Activated T-helper 2 cell treated with anti-CD3 and anti-CD28 coated beads, Interferon-gamma antibody, Interleukin-2, Interleukin-4, amounts not matched to agents 10 μg/mL and 5 μg/mL and 100 μg/mL, durations not matched to agents 14 hours and 24 hours and 36 hours (primary cell): ENCODE measurements at regions not wholly inside any gene's neighbourhood (a gene's known extent, or its start where the extent isn't known, plus 50 kb on each side); places are given as distances from the start of the nearest gene placed in this dataset.

Experiments
- DNase-seq: peaks from one replicate; pipeline ENCODE4 v3.0.0; 2021; ENCODE audit warnings: low spot score
- H3K27ac Mint-ChIP-seq: one replicate; pipeline ENCODE4 v1.8.0; 2021; ENCODE audit warnings: mixed read lengths
- H3K27me3 Mint-ChIP-seq: one replicate; pipeline ENCODE4 v1.8.0; 2021; ENCODE audit warnings: low read depth, mixed read lengths
- H3K36me3 Mint-ChIP-seq: one replicate; pipeline ENCODE4 v1.8.0; 2021; ENCODE audit warnings: low read depth, mixed read lengths
- H3K4me1 Mint-ChIP-seq: one replicate; pipeline ENCODE4 v1.8.0; 2021; ENCODE audit warnings: low read depth, mixed read lengths
- H3K4me3 Mint-ChIP-seq: one replicate; pipeline ENCODE4 v1.8.0; 2021; ENCODE audit warnings: low read depth, mild to moderate bottlenecking, moderate library complexity, mixed read lengths
- H3K9me3 Mint-ChIP-seq: one replicate; pipeline ENCODE4 v1.8.0; 2021; ENCODE audit warnings: mixed read lengths
- intact Hi-C: fragments of 100-400 bp; cut with micrococcal nuclease; formaldehyde crosslinking; loops from one replicate; pipeline ENCODE4 v1.15.1; 2023

- Mint-ChIP-seq H3K36me3 (no peaks in the 10 kb centered on the region), H3K27ac (no peak overlapping the region), H3K4me3 (no peak overlapping the region), H3K27me3 (peaks cover 7% of the 10 kb centered on the region), H3K9me3 (no peaks in the 10 kb centered on the region), H3K4me1 (peaks cover 4% of the 10 kb centered on the region)
- intact Hi-C loops, result no loop called here
- no peak for DNase-seq
Observed at GRCh38 chr20:52490711-52491430, 299.3 kb upstream of the ZFP64 start.

- no peak overlapping the region for H3K27ac Mint-ChIP-seq
- H3K9me3 Mint-ChIP-seq, result no peaks in the 10 kb centered on the region
- no peaks in the 10 kb centered on the region for H3K36me3 Mint-ChIP-seq
- no peak overlapping the region for H3K4me3 Mint-ChIP-seq
- H3K27me3 Mint-ChIP-seq, result no peaks in the 10 kb centered on the region
- no peak for DNase-seq
- H3K4me1 Mint-ChIP-seq, result no peaks in the 10 kb centered on the region
- intact Hi-C loops, result no loop called here
Observed at GRCh38 chr20:52484438-52484837, 292.9 kb upstream of the ZFP64 start.

- Mint-ChIP-seq H3K36me3 (no peaks in the 10 kb centered on the region), H3K27ac (no peak overlapping the region), H3K4me1 (no peaks in the 10 kb centered on the region), H3K4me3 (no peak overlapping the region), H3K27me3 (no peaks in the 10 kb centered on the region), H3K9me3 (no peaks in the 10 kb centered on the region)
- no peak for DNase-seq
- intact Hi-C loops, result no loop called here
Observed at GRCh38 chr20:52483382-52483781, 291.8 kb upstream of the ZFP64 start.

GRCh38 chr20:52482044-52482443, 290.5 kb upstream of the ZFP64 start:
- Mint-ChIP-seq H3K36me3 (no peaks in the 10 kb centered on the region), H3K4me1 (no peaks in the 10 kb centered on the region), H3K9me3 (no peaks in the 10 kb centered on the region), H3K4me3 (no peak overlapping the region), H3K27me3 (no peaks in the 10 kb centered on the region), H3K27ac (no peak overlapping the region)
- intact Hi-C loops, result no loop called here
- no peak for DNase-seq

- Mint-ChIP-seq H3K9me3 (no peaks in the 10 kb centered on the region), H3K4me3 (no peak overlapping the region), H3K27me3 (no peaks in the 10 kb centered on the region), H3K4me1 (no peaks in the 10 kb centered on the region), H3K27ac (no peak overlapping the region), H3K36me3 (no peaks in the 10 kb centered on the region)
- DNase-seq, result no peak
- intact Hi-C loops, result no loop called here
Observed at GRCh38 chr20:52481443-52481842, 289.9 kb upstream of the ZFP64 start.

- H3K9me3 Mint-ChIP-seq, result no peaks in the 10 kb centered on the region
- DNase-seq, result no peak
- no peak overlapping the region for H3K27ac Mint-ChIP-seq
- H3K4me1 Mint-ChIP-seq, result no peaks in the 10 kb centered on the region
- intact Hi-C loops, result no loop called here
- no peaks in the 10 kb centered on the region for H3K27me3 Mint-ChIP-seq
- no peaks in the 10 kb centered on the region for H3K36me3 Mint-ChIP-seq
- no peak overlapping the region for H3K4me3 Mint-ChIP-seq
Observed at GRCh38 chr20:52476074-52476750, 284.6 kb upstream of the ZFP64 start.

- Mint-ChIP-seq H3K4me3 (no peak overlapping the region), H3K36me3 (no peaks in the 10 kb centered on the region), H3K27me3 (no peaks in the 10 kb centered on the region), H3K9me3 (no peaks in the 10 kb centered on the region), H3K4me1 (no peaks in the 10 kb centered on the region), H3K27ac (no peak overlapping the region)
- intact Hi-C loops, result no loop called here
- DNase-seq, result no peak
Observed at GRCh38 chr20:52473186-52473585, 281.6 kb upstream of the ZFP64 start.

- DNase-seq, result no peak
- Mint-ChIP-seq H3K27me3 (no peaks in the 10 kb centered on the region), H3K36me3 (no peaks in the 10 kb centered on the region), H3K4me1 (no peaks in the 10 kb centered on the region), H3K4me3 (no peak overlapping the region), H3K9me3 (no peaks in the 10 kb centered on the region), H3K27ac (no peak overlapping the region)
- intact Hi-C loops, result no loop called here
Observed at GRCh38 chr20:52470561-52470960, 279.0 kb upstream of the ZFP64 start.

- Mint-ChIP-seq H3K9me3 (no peaks in the 10 kb centered on the region), H3K4me1 (no peaks in the 10 kb centered on the region), H3K27me3 (no peaks in the 10 kb centered on the region), H3K36me3 (no peaks in the 10 kb centered on the region), H3K4me3 (no peak overlapping the region), H3K27ac (no peak overlapping the region)
- DNase-seq, result no peak
- intact Hi-C loops, result no loop called here
Observed at GRCh38 chr20:52469128-52469527, 277.5 kb upstream of the ZFP64 start.

- no peak for DNase-seq
- Mint-ChIP-seq H3K4me1 (no peaks in the 10 kb centered on the region), H3K36me3 (no peaks in the 10 kb centered on the region), H3K9me3 (no peaks in the 10 kb centered on the region), H3K4me3 (no peak overlapping the region), H3K27ac (no peak overlapping the region), H3K27me3 (no peaks in the 10 kb centered on the region)
- intact Hi-C loops, result no loop called here
Observed at GRCh38 chr20:52465991-52466390, 274.4 kb upstream of the ZFP64 start.

GRCh38 chr20:52461582-52461981, 270.0 kb upstream of the ZFP64 start:
- H3K27ac Mint-ChIP-seq, result no peak overlapping the region
- no peaks in the 10 kb centered on the region for H3K9me3 Mint-ChIP-seq
- no peak for DNase-seq
- H3K27me3 Mint-ChIP-seq, result no peaks in the 10 kb centered on the region
- no peaks in the 10 kb centered on the region for H3K4me1 Mint-ChIP-seq
- H3K4me3 Mint-ChIP-seq, result no peak overlapping the region
- no peaks in the 10 kb centered on the region for H3K36me3 Mint-ChIP-seq
- intact Hi-C loops, result no loop called here

- no peaks in the 10 kb centered on the region for H3K9me3 Mint-ChIP-seq
- H3K4me1 Mint-ChIP-seq, result no peaks in the 10 kb centered on the region
- intact Hi-C loops, result no loop called here
- no peak overlapping the region for H3K4me3 Mint-ChIP-seq
- no peak overlapping the region for H3K27ac Mint-ChIP-seq
- no peak for DNase-seq
- H3K27me3 Mint-ChIP-seq, result no peaks in the 10 kb centered on the region
- no peaks in the 10 kb centered on the region for H3K36me3 Mint-ChIP-seq
Observed at GRCh38 chr20:52459150-52459549, 267.6 kb upstream of the ZFP64 start.

- Mint-ChIP-seq H3K9me3 (no peaks in the 10 kb centered on the region), H3K4me1 (no peaks in the 10 kb centered on the region), H3K27ac (no peak overlapping the region), H3K27me3 (no peaks in the 10 kb centered on the region), H3K36me3 (no peaks in the 10 kb centered on the region), H3K4me3 (no peak overlapping the region)
- intact Hi-C loops, result no loop called here
- no peak for DNase-seq
Observed at GRCh38 chr20:52457826-52458225, 266.2 kb upstream of the ZFP64 start.
